ENCODE measurements at regions not wholly inside any gene's neighbourhood (a gene's known extent, or its start where the extent isn't known, plus 50 kb on each side); places are given as distances from the start of the nearest gene placed in this dataset.

- no peak for DNase-seq (ENCODE audit: low read depth)
- H3K4me3 ChIP-seq (ENCODE audit: low read depth, low read length): no peak overlapping the region
- TF ChIP-seq, protein P1, sequence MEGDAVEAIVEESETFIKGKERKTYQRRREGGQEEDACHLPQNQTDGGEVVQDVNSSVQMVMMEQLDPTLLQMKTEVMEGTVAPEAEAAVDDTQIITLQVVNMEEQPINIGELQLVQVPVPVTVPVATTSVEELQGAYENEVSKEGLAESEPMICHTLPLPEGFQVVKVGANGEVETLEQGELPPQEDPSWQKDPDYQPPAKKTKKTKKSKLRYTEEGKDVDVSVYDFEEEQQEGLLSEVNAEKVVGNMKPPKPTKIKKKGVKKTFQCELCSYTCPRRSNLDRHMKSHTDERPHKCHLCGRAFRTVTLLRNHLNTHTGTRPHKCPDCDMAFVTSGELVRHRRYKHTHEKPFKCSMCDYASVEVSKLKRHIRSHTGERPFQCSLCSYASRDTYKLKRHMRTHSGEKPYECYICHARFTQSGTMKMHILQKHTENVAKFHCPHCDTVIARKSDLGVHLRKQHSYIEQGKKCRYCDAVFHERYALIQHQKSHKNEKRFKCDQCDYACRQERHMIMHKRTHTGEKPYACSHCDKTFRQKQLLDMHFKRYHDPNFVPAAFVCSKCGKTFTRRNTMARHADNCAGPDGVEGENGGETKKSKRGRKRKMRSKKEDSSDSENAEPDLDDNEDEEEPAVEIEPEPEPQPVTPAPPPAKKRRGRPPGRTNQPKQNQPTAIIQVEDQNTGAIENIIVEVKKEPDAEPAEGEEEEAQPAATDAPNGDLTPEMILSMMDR (IDR thresholded peaks at IDR 0.05; ENCODE audit: low read depth, low read length, missing control alignments): no peak
Measured at GRCh38 chr16:86389566-86390328, 120.6 kb upstream of the FOXF1 start.

DNA sequence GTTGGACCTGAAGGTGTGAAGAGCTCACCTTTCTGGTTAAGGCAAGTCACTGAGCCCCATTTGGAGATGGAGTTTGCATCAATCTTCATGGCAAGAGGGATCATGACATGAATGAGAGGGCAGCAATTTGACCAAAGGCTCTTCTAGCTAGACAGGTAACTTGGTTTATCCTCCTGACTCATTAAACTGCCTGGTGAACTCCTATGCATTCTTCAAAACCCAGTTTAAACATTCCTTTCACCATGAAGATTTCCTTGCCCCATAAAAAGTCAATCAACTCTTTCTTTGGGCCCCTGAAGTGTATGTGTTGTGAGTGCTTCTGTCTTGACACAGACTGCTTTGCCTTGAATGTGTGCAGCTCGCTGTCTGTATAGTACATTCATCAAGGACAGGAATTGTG lies 120.0 kb upstream of the FOXF1 start:
- no peak overlapping the region for H3K4me3 ChIP-seq (ENCODE audit: low read depth, low read length)
- no peak for DNase-seq (ENCODE audit: low read depth)
- TF ChIP-seq, protein P1 (IDR thresholded peaks at IDR 0.05; ENCODE audit: low read depth, low read length, missing control alignments): no peak

GRCh38 chr16:86391486-86391885 lies 118.8 kb upstream of the FOXF1 start:
- TF ChIP-seq, protein P1 (IDR thresholded peaks at IDR 0.05; ENCODE audit: low read depth, low read length, missing control alignments): no peak
- H3K4me3 ChIP-seq (ENCODE audit: low read depth, low read length): no peak overlapping the region
- DNase-seq (ENCODE audit: low read depth): no peak

GRCh38 chr16:86391984-86392383 lies 118.3 kb upstream of the FOXF1 start:
- no peak for DNase-seq (ENCODE audit: low read depth)
- H3K4me3 ChIP-seq (ENCODE audit: low read depth, low read length): no peak overlapping the region
- TF ChIP-seq, protein P1 (IDR thresholded peaks at IDR 0.05; ENCODE audit: low read depth, low read length, missing control alignments): no peak

GRCh38 chr16:86392436-86393152 lies 117.7 kb upstream of the FOXF1 start:
- DNase-seq (ENCODE audit: low read depth): no peak
- TF ChIP-seq, protein P1 (IDR thresholded peaks at IDR 0.05; ENCODE audit: low read depth, low read length, missing control alignments): no peak
- H3K4me3 ChIP-seq (ENCODE audit: low read depth, low read length): no peak overlapping the region

DNA sequence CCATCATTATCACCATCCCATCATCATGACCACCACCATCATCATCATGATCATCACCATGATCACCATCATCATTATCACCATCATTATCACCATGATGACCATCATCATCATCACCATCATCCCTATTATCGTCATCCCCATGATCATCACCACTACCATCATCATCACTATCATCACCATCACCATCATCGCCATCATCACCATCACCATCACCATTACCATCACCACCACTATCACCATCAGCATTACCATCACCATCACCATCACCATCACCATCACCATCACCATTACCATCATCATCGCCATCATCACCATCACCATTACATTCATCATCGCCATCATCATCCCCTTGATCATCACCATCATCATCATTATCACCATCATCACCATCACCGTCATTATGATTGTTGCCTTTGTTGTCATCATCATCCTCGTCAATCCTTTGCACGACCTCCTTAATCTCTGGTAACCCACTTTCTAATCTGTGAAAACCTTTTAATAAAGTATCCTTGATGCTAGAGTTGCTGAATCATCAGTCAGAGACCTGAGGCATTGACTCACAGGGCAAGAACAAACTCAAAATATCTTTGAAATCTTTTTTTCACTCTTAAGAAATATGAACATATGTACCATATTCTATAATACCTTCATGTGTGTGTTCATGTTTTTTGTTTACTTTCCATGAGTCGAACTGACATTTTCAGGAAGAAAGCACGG lies 116.3 kb upstream of the FOXF1 start:
- TF ChIP-seq, protein P1 (IDR thresholded peaks at IDR 0.05; ENCODE audit: low read depth, low read length, missing control alignments): no peak
- no peak overlapping the region for H3K4me3 ChIP-seq (ENCODE audit: low read depth, low read length)
- DNase-seq (ENCODE audit: low read depth): no peak

All from GM12864 (cell line).